ENCODE measurements at regions not wholly inside any gene's neighbourhood (a gene's known extent, or its start where the extent isn't known, plus 50 kb on each side); places are given as distances from the start of the nearest gene placed in this dataset.
A peak's percentile ranks its signal among the peaks of the same experiment; 100 is the strongest.

- TF ChIP-seq CTCF (IDR thresholded peaks at IDR 0.05) (peak; percentile 71), RCOR1 (IDR thresholded peaks at IDR 0.05; ENCODE audit: low read length) (no peak), MEF2A (IDR thresholded peaks at IDR 0.05; ENCODE audit: borderline replicate concordance, low read depth) (no peak), GABPA (IDR thresholded peaks at IDR 0.05; ENCODE audit: low read depth) (no peak), POLR2AphosphoS5 (IDR thresholded peaks at IDR 0.05; ENCODE audit: low read depth, low read length) (no peak), ELF1 (IDR thresholded peaks at IDR 0.05) (no peak), USF2 (IDR thresholded peaks at IDR 0.05; ENCODE audit: borderline replicate concordance, low read depth, low read length) (no peak), MAX (IDR thresholded peaks at IDR 0.05; ENCODE audit: low read depth) (no peak), MXI1 (IDR thresholded peaks at IDR 0.05; ENCODE audit: low read depth, low read length) (no peak), FOXM1 (IDR thresholded peaks at IDR 0.05; ENCODE audit: low read depth) (no peak)
These were observed 201.7 kb downstream of the NRIP1 start for GRCh38 chr21:14862794-14863720.

All from SK-N-SH (cell line).